ENCODE measurements at regions not wholly inside any gene's neighbourhood (a gene's known extent, or its start where the extent isn't known, plus 50 kb on each side); places are given as distances from the start of the nearest gene placed in this dataset.

- H3K56ac ChIP-seq (ENCODE audit: low read length) = no peak overlapping the region
- no peaks in the 10 kb centered on the region for H3K79me1 ChIP-seq (ENCODE audit: low read length)
- no peak overlapping the region for H3K23ac ChIP-seq (ENCODE audit: low read length)
- H3K36me3 ChIP-seq (ENCODE audit: control insufficient read depth, insufficient read depth, low read length) = no peaks in the 10 kb centered on the region
- no peak for DNase-seq
- no peak overlapping the region for H4K5ac ChIP-seq (ENCODE audit: low read length)
- WGBS (ENCODE audit: extremely low coverage, insufficient coverage, low lambda C conversion rate) = no CpG with 5 or more reads among the region's 7 CpGs
- H3K18ac ChIP-seq (ENCODE audit: low read length) = no peak overlapping the region
- H3K4me1 ChIP-seq (ENCODE audit: control insufficient read depth, low read depth, low read length) = no peaks in the 10 kb centered on the region
- no peak overlapping the region for H3K27ac ChIP-seq (ENCODE audit: low read depth, low read length)
- H3K4me2 ChIP-seq (ENCODE audit: low read length) = no peak overlapping the region
- H3K4ac ChIP-seq (ENCODE audit: low read depth, low read length) = no peak overlapping the region
- no peak overlapping the region for H2BK120ac ChIP-seq (ENCODE audit: low read depth, low read length)
- no peak overlapping the region for H2AK5ac ChIP-seq (ENCODE audit: low read length)
- no peak overlapping the region for H2BK5ac ChIP-seq (ENCODE audit: low read length)
- H2BK15ac ChIP-seq (replicated peaks; ENCODE audit: low read depth) = no peak overlapping the region
- no peak overlapping the region for H3K4me3 ChIP-seq (ENCODE audit: low read length)
- H3K27me3 ChIP-seq (ENCODE audit: insufficient read depth, low read length, poor library complexity) = no peaks in the 10 kb centered on the region
- H3K9ac ChIP-seq (ENCODE audit: low read length) = no peak overlapping the region
- no peak overlapping the region for H4K8ac ChIP-seq (ENCODE audit: low read depth, low read length)
- H3K79me2 ChIP-seq (ENCODE audit: control insufficient read depth, insufficient read depth, low read length) = no peaks in the 10 kb centered on the region
Measured at GRCh38 chr20:22810030-22810429, 225.1 kb upstream of the SSTR4 start.

DNA sequence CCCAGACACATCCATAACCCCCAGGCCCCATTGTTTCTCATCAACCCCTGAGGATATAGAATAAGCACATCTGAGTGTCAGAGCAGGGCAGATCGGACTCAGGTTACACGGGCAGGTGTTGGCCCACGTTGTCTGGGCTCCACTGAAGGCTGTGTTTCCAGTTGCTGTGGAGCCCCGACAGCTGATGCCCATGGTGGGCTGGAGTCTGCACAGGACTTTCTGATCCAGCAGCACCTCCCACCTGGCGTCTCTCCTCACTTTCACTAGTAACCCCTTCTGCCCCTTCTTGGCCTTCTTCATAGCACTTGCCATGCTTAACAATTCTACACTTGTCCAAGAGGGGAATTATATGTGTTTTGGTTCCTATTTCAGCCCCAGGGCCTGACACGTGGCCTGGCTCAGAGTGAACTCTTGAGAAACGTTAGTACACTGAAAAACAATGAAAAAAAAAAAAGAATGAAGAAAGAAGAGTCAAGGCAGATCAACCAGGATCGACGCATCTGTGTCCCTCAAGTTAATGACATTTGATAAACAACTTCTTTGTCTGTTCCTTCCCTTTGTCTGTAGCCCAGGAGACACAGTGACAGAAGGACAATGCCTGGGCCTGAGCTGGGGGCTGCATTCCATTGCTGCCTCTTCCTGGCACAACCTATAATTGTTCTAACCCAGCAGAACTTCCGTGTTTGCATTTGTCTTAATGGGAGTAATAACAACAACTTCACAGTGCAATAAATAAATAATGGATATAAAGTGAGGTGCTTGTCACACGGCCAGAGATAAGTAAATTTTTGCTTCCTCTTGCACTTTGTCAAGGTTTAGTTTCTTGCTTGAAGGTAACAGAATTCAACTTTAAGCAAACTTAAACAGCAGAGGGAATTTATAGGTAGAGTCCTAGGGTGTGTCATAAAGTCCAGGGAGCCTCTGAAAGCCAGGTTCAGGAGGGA, 224.2 kb upstream of the SSTR4 start:
- no peaks in the 10 kb centered on the region for H3K79me2 ChIP-seq (ENCODE audit: control insufficient read depth, insufficient read depth, low read length)
- no peaks in the 10 kb centered on the region for H3K79me1 ChIP-seq (ENCODE audit: low read length)
- H3K4me3 ChIP-seq (ENCODE audit: low read length) = no peak overlapping the region
- no peak overlapping the region for H2BK5ac ChIP-seq (ENCODE audit: low read length)
- WGBS (ENCODE audit: extremely low coverage, insufficient coverage, low lambda C conversion rate) = no CpG with 5 or more reads among the region's 11 CpGs
- no peak overlapping the region for H4K5ac ChIP-seq (ENCODE audit: low read length)
- no peak overlapping the region for H3K27ac ChIP-seq (ENCODE audit: low read depth, low read length)
- H3K23ac ChIP-seq (ENCODE audit: low read length) = no peak overlapping the region
- no peak overlapping the region for H3K4ac ChIP-seq (ENCODE audit: low read depth, low read length)
- no peak overlapping the region for H2AK5ac ChIP-seq (ENCODE audit: low read length)
- no peaks in the 10 kb centered on the region for H3K36me3 ChIP-seq (ENCODE audit: control insufficient read depth, insufficient read depth, low read length)
- no peak overlapping the region for H3K18ac ChIP-seq (ENCODE audit: low read length)
- no peak overlapping the region for H2BK15ac ChIP-seq (replicated peaks; ENCODE audit: low read depth)
- H3K9ac ChIP-seq (ENCODE audit: low read length) = no peak overlapping the region
- DNase-seq = no peak
- H4K8ac ChIP-seq (ENCODE audit: low read depth, low read length) = no peak overlapping the region
- H3K4me2 ChIP-seq (ENCODE audit: low read length) = no peak overlapping the region
- H3K27me3 ChIP-seq (ENCODE audit: insufficient read depth, low read length, poor library complexity) = no peaks in the 10 kb centered on the region
- H2BK120ac ChIP-seq (ENCODE audit: low read depth, low read length) = no peak overlapping the region
- H3K4me1 ChIP-seq (ENCODE audit: control insufficient read depth, low read depth, low read length) = no peaks in the 10 kb centered on the region
- H3K56ac ChIP-seq (ENCODE audit: low read length) = no peak overlapping the region

- no peak overlapping the region for H3K4ac ChIP-seq (ENCODE audit: low read depth, low read length)
- no peak overlapping the region for H4K8ac ChIP-seq (ENCODE audit: low read depth, low read length)
- no peak overlapping the region for H3K4me3 ChIP-seq (ENCODE audit: low read length)
- H3K56ac ChIP-seq (ENCODE audit: low read length) = no peak overlapping the region
- no peak overlapping the region for H3K9ac ChIP-seq (ENCODE audit: low read length)
- no peaks in the 10 kb centered on the region for H3K36me3 ChIP-seq (ENCODE audit: control insufficient read depth, insufficient read depth, low read length)
- H3K27ac ChIP-seq (ENCODE audit: low read depth, low read length) = no peak overlapping the region
- H3K4me1 ChIP-seq (ENCODE audit: control insufficient read depth, low read depth, low read length) = no peaks in the 10 kb centered on the region
- no peak overlapping the region for H3K4me2 ChIP-seq (ENCODE audit: low read length)
- H3K27me3 ChIP-seq (ENCODE audit: insufficient read depth, low read length, poor library complexity) = no peaks in the 10 kb centered on the region
- WGBS (ENCODE audit: extremely low coverage, insufficient coverage, low lambda C conversion rate) = no CpG with 5 or more reads among the region's 9 CpGs
- H2AK5ac ChIP-seq (ENCODE audit: low read length) = no peak overlapping the region
- no peak overlapping the region for H4K5ac ChIP-seq (ENCODE audit: low read length)
- H3K18ac ChIP-seq (ENCODE audit: low read length) = no peak overlapping the region
- H2BK120ac ChIP-seq (ENCODE audit: low read depth, low read length) = no peak overlapping the region
- DNase-seq = no peak
- no peak overlapping the region for H3K23ac ChIP-seq (ENCODE audit: low read length)
- no peaks in the 10 kb centered on the region for H3K79me1 ChIP-seq (ENCODE audit: low read length)
- H2BK5ac ChIP-seq (ENCODE audit: low read length) = no peak overlapping the region
- H2BK15ac ChIP-seq (replicated peaks; ENCODE audit: low read depth) = no peak overlapping the region
- no peaks in the 10 kb centered on the region for H3K79me2 ChIP-seq (ENCODE audit: control insufficient read depth, insufficient read depth, low read length)
Measured at GRCh38 chr20:22814471-22815205, 220.5 kb upstream of the SSTR4 start.

GRCh38 chr20:22815206-22815551, 219.9 kb upstream of the SSTR4 start:
- WGBS (ENCODE audit: extremely low coverage, insufficient coverage, low lambda C conversion rate) = no CpG with 5 or more reads among the region's 5 CpGs
- Histone ChIP-seq H3K79me1 (ENCODE audit: low read length) (no peaks in the 10 kb centered on the region), H2BK120ac (ENCODE audit: low read depth, low read length) (no peak overlapping the region), H3K23ac (ENCODE audit: low read length) (no peak overlapping the region), H3K9ac (ENCODE audit: low read length) (no peak overlapping the region), H3K4me1 (ENCODE audit: control insufficient read depth, low read depth, low read length) (no peaks in the 10 kb centered on the region), H3K27me3 (ENCODE audit: insufficient read depth, low read length, poor library complexity) (no peaks in the 10 kb centered on the region), H3K56ac (ENCODE audit: low read length) (no peak overlapping the region), H2BK15ac (replicated peaks; ENCODE audit: low read depth) (no peak overlapping the region), H3K4me3 (ENCODE audit: low read length) (no peak overlapping the region), H2AK5ac (ENCODE audit: low read length) (no peak overlapping the region), H3K4me2 (ENCODE audit: low read length) (no peak overlapping the region), H4K5ac (ENCODE audit: low read length) (no peak overlapping the region), H4K8ac (ENCODE audit: low read depth, low read length) (no peak overlapping the region), H3K18ac (ENCODE audit: low read length) (no peak overlapping the region), H3K4ac (ENCODE audit: low read depth, low read length) (no peak overlapping the region), H3K36me3 (ENCODE audit: control insufficient read depth, insufficient read depth, low read length) (no peaks in the 10 kb centered on the region), H2BK5ac (ENCODE audit: low read length) (no peak overlapping the region), H3K79me2 (ENCODE audit: control insufficient read depth, insufficient read depth, low read length) (no peaks in the 10 kb centered on the region), H3K27ac (ENCODE audit: low read depth, low read length) (no peak overlapping the region)
- no peak for DNase-seq

- WGBS (ENCODE audit: extremely low coverage, insufficient coverage, low lambda C conversion rate) = no CpG with 5 or more reads among the region's 9 CpGs
- Histone ChIP-seq H2BK5ac (ENCODE audit: low read length) (no peak overlapping the region), H3K27me3 (ENCODE audit: insufficient read depth, low read length, poor library complexity) (no peaks in the 10 kb centered on the region), H3K79me2 (ENCODE audit: control insufficient read depth, insufficient read depth, low read length) (no peaks in the 10 kb centered on the region), H2BK120ac (ENCODE audit: low read depth, low read length) (no peak overlapping the region), H3K23ac (ENCODE audit: low read length) (no peak overlapping the region), H3K36me3 (ENCODE audit: control insufficient read depth, insufficient read depth, low read length) (no peaks in the 10 kb centered on the region), H4K5ac (ENCODE audit: low read length) (no peak overlapping the region), H2AK5ac (ENCODE audit: low read length) (no peak overlapping the region), H3K9ac (ENCODE audit: low read length) (no peak overlapping the region), H3K4me1 (ENCODE audit: control insufficient read depth, low read depth, low read length) (no peaks in the 10 kb centered on the region), H3K4me2 (ENCODE audit: low read length) (no peak overlapping the region), H3K18ac (ENCODE audit: low read length) (no peak overlapping the region), H3K56ac (ENCODE audit: low read length) (no peak overlapping the region), H3K4ac (ENCODE audit: low read depth, low read length) (no peak overlapping the region), H3K79me1 (ENCODE audit: low read length) (no peaks in the 10 kb centered on the region), H3K27ac (ENCODE audit: low read depth, low read length) (no peak overlapping the region), H3K4me3 (ENCODE audit: low read length) (no peak overlapping the region), H2BK15ac (replicated peaks; ENCODE audit: low read depth) (no peak overlapping the region), H4K8ac (ENCODE audit: low read depth, low read length) (no peak overlapping the region)
- no peak for DNase-seq
Measured at GRCh38 chr20:22815603-22816315, 219.4 kb upstream of the SSTR4 start.

Measured in mesendoderm (in vitro differentiated cells).